Transverse colon (tissue), 4 donors: ENCODE measurements at regions not wholly inside any gene's neighbourhood (a gene's known extent, or its start where the extent isn't known, plus 50 kb on each side); places are given as distances from the start of the nearest gene placed in this dataset.

Experiments
- DNase-seq: peaks from one replicate; pipeline ENCODE4 v3.0.0-alpha.2; 2019
- H3K27ac ChIP-seq, 4 donors: fragments of 200-600 bp; sonication (generic); 2 replicates each; pipeline ENCODE4 v1.5.1; 2016 to 2018; ENCODE audit warnings: inconsistent platforms in 4 of 4
- H3K27me3 ChIP-seq: fragments of 200-600 bp; sonication (generic); 2 replicates; pipeline ENCODE4 v1.5.1; 2017; ENCODE audit warnings: inconsistent platforms
- H3K36me3 ChIP-seq, 4 donors: fragments of 200-600 bp; sonication (generic); 2 replicates each; pipeline ENCODE4 v1.5.1; 2017 to 2019; ENCODE audit warnings: inconsistent platforms in 4 of 4
- H3K4me1 ChIP-seq, 4 donors: fragments of 200-600 bp; sonication (generic); 2 replicates each; pipeline ENCODE4 v1.5.1; 2017 to 2020; ENCODE audit warnings: inconsistent platforms in 4 of 4
- H3K4me3 ChIP-seq, 4 donors: fragments of 200-600 bp; sonication (generic); 1 replicate in 1 of 4; 2 replicates in 3 of 4; pipeline versions ENCODE4 v1.5.1 to v1.6.1; 2017 to 2019; ENCODE audit warnings: inconsistent platforms in 4 of 4
- H3K9me3 ChIP-seq, 2 donors: fragments of 200-600 bp; sonication (generic); 2 replicates each; pipeline ENCODE4 v1.5.1; 2017 to 2019; ENCODE audit warnings: inconsistent platforms in 2 of 2
- CTCF ChIP-seq, 5 experiments: fragments of 200-600 bp in 3 of 5; fragments of 450-650 bp in 2 of 5; sonication (generic) in 3 of 5; IDR thresholded peaks; 1 replicate in 2 of 5; 2 replicates in 3 of 5; pipeline ENCODE4 v1.5.1; 2016 to 2017; ENCODE audit warnings: antibody characterized with exemption in 5 of 5, inconsistent platforms in 3 of 5, mild to moderate bottlenecking in 2 of 5, moderate library complexity in 1 of 5
- EP300 ChIP-seq: sonication (generic); formaldehyde crosslinking; IDR thresholded peaks from one replicate; pipeline ENCODE4 v1.6.1; 2017; ENCODE audit warnings: antibody characterized with exemption, low read depth
- POLR2A ChIP-seq: fragments of 450-650 bp; IDR thresholded peaks from one replicate; pipeline ENCODE4 v1.6.1; 2016; ENCODE audit warnings: antibody characterized with exemption, mild to moderate bottlenecking, moderate library complexity
- POLR2AphosphoS5 ChIP-seq, 3 donors: sonication (generic); formaldehyde crosslinking; IDR thresholded peaks; one replicate each; pipeline ENCODE4 v1.6.1; 2016; ENCODE audit warnings: antibody characterized with exemption in 3 of 3
- WGBS, 2 donors: methylation state at CpG; one replicate each; pipeline ENCODE4 v1.1.5; 2018; ENCODE audit warnings: low coverage in 1 of 2; 5-methylcytosine and 5-hydroxymethylcytosine counted together
- in situ Hi-C, 4 donors: fragments of 200-750 bp; cut with MboI; loops; one replicate each; pipeline versions ENCODE4 v1.15.0 to v1.15.1; 2017; ENCODE audit warnings: low sequenced_read_pairs in 3 of 4, low pct_ligation_motif_present in 1 of 4, low pct_unique_long_range_greater_than_20kb in 1 of 4
- intact Hi-C: fragments of 100-400 bp; cut with DNase I; formaldehyde crosslinking; loops from one replicate; pipeline ENCODE4 v1.15.1; 2023; ENCODE audit warnings: low total_unique reads

GRCh38 chr2:44834656-44835055 is 106.8 kb upstream of the SIX3 start:
- in situ Hi-C loops = no loop called here
- WGBS, 2 donors = 82 to 83% methylated on average over 1 of the region's 1 CpG
- TF ChIP-seq CTCF (IDR thresholded peaks at IDR 0.05) (no peak), POLR2AphosphoS5 (IDR thresholded peaks at IDR 0.05) (no peak), POLR2A (no peak), EP300 (no peak)

GRCh38 chr2:44836174-44836573 is 105.3 kb upstream of the SIX3 start:
- H3K4me1 ChIP-seq = no peaks in the 10 kb centered on the region

More at GRCh38 chr2:44834656-44835055, 106.8 kb upstream of the SIX3 start:
- intact Hi-C loops = no loop called here
- no peaks in the 10 kb centered on the region for H3K27me3 ChIP-seq
- H3K4me3 ChIP-seq = no peak overlapping the region
- no peak overlapping the region for H3K27ac ChIP-seq
- no peaks in the 10 kb centered on the region for H3K9me3 ChIP-seq
- no peak for DNase-seq
- H3K4me1 ChIP-seq = no peaks in the 10 kb centered on the region
- no peaks in the 10 kb centered on the region for H3K36me3 ChIP-seq

GRCh38 chr2:44836916-44837315 is 104.6 kb upstream of the SIX3 start:
- 80 to 89% methylated on average over 1 of the region's 1 CpG for WGBS, 2 donors
- Histone ChIP-seq H3K4me1 (no peaks in the 10 kb centered on the region), H3K27me3 (no peaks in the 10 kb centered on the region), H3K9me3 (no peaks in the 10 kb centered on the region), H3K4me3 (no peak overlapping the region), H3K36me3 (no peaks in the 10 kb centered on the region), H3K27ac (no peak overlapping the region)
- intact Hi-C loops = no loop called here
- no peak for DNase-seq
- in situ Hi-C loops = no loop called here
- TF ChIP-seq POLR2AphosphoS5 (IDR thresholded peaks at IDR 0.05) = no peak
- no peak for TF ChIP-seq POLR2A
- TF ChIP-seq CTCF (IDR thresholded peaks at IDR 0.05) = no peak

More at GRCh38 chr2:44836174-44836573, 105.3 kb upstream of the SIX3 start:
- intact Hi-C loops (no loop called here), in situ Hi-C loops (no loop called here)
- Histone ChIP-seq H3K27ac (no peak overlapping the region), H3K36me3 (no peaks in the 10 kb centered on the region), H3K27me3 (no peaks in the 10 kb centered on the region), H3K4me3 (no peak overlapping the region), H3K9me3 (no peaks in the 10 kb centered on the region)
- TF ChIP-seq EP300 (no peak), POLR2AphosphoS5 (IDR thresholded peaks at IDR 0.05) (no peak), CTCF (IDR thresholded peaks at IDR 0.05) (no peak), POLR2A (no peak)
- no peak for DNase-seq
- whole genome bisulfite sequencing, 2 donors = 67 to 74% methylated on average over 8 of the region's 8 CpGs

GRCh38 chr2:44838116-44838790 is 103.2 kb upstream of the SIX3 start:
- Histone ChIP-seq H3K4me3 (no peak overlapping the region), H3K27ac (no peak overlapping the region), H3K36me3 (no peaks in the 10 kb centered on the region), H3K4me1 (no peaks in the 10 kb centered on the region), H3K9me3 (no peaks in the 10 kb centered on the region), H3K27me3 (no peaks in the 10 kb centered on the region)
- no peak for DNase-seq
- in situ Hi-C loops (no loop called here), intact Hi-C loops (no loop called here)
- TF ChIP-seq CTCF (IDR thresholded peaks at IDR 0.05) = no peak
- TF ChIP-seq POLR2AphosphoS5 (IDR thresholded peaks at IDR 0.05) = no peak
- no peak for TF ChIP-seq EP300
- no peak for TF ChIP-seq POLR2A
- WGBS, 2 donors = 84% methylated on average over 13 of the region's 13 CpGs; no CpG with 5 or more reads in 1 of the 2 donors
